ENCODE measurements at regions not wholly inside any gene's neighbourhood (a gene's known extent, or its start where the extent isn't known, plus 50 kb on each side); places are given as distances from the start of the nearest gene placed in this dataset.

DNA sequence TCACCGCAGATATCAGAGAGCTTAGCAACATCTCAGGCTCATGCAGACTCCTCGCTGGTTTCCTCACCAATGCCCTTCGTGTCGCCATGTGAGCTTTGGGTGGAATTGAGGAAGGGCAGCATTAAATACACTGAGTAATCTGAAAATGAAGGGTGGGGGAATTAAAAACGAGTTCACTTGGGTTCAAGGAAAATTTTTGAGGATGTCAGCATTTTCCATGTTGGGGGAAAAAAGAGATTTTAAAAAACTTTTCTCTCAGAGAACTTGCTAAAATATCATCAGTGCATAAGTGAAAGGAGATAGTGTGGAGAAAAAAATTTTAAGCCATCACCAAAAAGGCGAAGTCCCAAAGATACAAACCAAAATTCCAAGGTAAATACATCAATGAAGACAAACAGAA lies 359.3 kb downstream of the KCNRG start:
- DNase-seq (ENCODE audit: extremely low read depth, low read depth): no peak
- no peak overlapping the region for H3K4me3 ChIP-seq (replicated peaks; ENCODE audit: low read depth, low read length)
- TF ChIP-seq, protein P1, sequence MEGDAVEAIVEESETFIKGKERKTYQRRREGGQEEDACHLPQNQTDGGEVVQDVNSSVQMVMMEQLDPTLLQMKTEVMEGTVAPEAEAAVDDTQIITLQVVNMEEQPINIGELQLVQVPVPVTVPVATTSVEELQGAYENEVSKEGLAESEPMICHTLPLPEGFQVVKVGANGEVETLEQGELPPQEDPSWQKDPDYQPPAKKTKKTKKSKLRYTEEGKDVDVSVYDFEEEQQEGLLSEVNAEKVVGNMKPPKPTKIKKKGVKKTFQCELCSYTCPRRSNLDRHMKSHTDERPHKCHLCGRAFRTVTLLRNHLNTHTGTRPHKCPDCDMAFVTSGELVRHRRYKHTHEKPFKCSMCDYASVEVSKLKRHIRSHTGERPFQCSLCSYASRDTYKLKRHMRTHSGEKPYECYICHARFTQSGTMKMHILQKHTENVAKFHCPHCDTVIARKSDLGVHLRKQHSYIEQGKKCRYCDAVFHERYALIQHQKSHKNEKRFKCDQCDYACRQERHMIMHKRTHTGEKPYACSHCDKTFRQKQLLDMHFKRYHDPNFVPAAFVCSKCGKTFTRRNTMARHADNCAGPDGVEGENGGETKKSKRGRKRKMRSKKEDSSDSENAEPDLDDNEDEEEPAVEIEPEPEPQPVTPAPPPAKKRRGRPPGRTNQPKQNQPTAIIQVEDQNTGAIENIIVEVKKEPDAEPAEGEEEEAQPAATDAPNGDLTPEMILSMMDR (IDR thresholded peaks at IDR 0.05; ENCODE audit: low read depth, low read length, missing control alignments): no peak

DNA sequence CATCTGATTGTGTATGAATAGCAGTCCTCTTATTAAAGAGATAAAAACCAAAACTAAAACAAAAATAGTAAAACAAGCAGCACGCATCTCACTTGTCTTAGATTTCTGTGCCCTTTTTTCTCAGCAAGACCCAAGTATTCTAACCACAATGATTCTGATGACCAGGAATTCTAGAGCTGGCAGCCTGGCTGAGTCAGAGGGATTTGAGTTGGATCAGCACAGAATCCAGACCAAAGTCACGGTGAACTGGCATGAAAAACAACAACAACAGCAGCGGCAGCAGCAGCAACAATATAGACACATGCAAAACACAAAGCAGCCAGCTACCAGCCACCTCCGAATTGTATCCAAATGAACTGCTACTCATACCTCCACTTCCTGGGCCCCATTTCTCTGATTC lies 360.5 kb downstream of the KCNRG start:
- no peak for DNase-seq (ENCODE audit: extremely low read depth, low read depth)
- no peak overlapping the region for H3K4me3 ChIP-seq (replicated peaks; ENCODE audit: low read depth, low read length)
- TF ChIP-seq, protein P1 (IDR thresholded peaks at IDR 0.05; ENCODE audit: low read depth, low read length, missing control alignments): no peak

DNA sequence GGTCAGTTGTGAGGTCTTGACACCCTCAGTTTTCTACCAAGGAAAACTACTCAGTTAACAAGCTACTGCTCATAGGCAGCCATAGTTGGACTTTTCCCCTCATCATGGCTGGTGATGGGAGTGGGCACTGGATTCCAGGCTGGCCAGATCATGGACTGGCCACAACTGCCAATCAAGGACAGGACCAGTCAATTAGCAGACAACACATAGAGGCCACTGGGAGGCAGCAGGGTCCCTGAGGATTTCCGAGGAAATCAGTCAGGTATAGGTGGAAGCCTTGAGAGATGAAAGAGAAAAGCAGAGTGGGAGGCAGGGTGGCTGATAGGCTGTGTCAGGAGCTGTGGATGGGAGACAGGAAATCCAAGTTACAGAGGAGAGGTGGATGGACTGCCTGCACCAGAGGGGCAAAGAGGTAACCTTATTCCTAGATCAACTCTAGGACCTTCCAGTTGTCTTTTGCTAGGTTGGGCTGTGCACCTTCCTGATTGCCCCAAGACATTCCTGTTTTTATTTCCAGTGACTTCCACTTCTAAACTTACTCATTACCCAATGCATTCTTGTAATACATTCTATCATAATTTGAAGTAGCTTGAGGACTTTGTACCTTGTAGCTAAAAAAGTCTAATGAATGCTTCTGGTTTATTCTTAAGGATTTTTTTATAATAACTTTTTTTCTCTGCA lies 361.8 kb downstream of the KCNRG start:
- no peak for DNase-seq (ENCODE audit: extremely low read depth, low read depth)

DNA sequence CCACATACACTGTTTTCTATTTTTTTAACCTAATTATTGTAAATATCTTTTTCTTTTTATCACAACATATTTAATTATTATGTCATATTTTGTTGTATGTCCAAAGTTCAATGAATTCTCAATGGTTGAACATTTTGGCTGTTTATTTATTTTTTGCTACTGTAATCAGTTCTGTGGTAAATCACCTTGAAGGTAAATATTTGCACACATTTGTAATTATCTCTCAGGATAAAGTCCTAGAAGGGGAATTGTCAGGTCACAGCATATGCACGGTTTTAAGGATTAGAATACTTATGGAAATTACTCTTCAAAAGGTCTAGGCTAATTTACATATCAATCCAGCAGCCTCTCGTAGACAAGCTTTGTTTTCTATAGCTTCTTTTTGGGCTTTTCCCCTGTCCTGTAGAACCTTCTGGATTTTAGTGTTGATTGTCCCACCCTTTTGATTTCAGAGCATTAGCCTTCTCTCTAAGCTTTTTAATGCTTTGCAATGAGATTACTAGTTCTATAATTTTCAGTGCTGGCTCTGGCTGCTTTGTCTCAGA lies 362.6 kb downstream of the KCNRG start:
- DNase-seq (ENCODE audit: extremely low read depth, low read depth): no peak
- no peak overlapping the region for H3K4me3 ChIP-seq (replicated peaks; ENCODE audit: low read depth, low read length)
- TF ChIP-seq, protein P1 (IDR thresholded peaks at IDR 0.05; ENCODE audit: low read depth, low read length, missing control alignments): no peak

More for the DNA sequence above, 361.8 kb downstream of the KCNRG start:
- TF ChIP-seq, protein P1 (IDR thresholded peaks at IDR 0.05; ENCODE audit: low read depth, low read length, missing control alignments): no peak
- no peak overlapping the region for H3K4me3 ChIP-seq (replicated peaks; ENCODE audit: low read depth, low read length)

DNA sequence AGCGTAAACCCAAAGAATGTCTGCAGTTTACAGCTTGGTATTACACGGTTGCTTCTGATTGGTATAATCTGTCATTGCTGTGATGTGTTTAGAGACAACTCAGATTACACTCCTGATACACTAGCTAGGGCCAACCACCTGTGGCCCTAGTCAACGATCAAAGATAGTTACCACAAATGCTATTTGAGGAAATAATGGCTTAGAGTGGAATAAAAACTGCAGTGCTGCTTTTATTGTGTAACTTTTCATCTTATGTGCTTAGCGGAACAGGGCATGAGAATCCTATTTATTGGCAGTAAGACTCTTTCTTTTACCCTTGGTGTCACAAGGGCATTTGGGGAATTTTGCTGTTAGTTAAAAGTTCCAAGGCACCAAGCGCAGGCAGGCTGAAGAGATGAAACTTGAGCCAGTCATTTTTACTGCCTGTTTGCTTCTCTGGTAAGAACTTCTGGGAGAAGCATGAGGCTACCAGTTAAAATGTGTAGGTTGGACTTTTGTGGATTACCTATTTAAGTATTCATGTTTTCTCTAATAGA lies 363.3 kb downstream of the KCNRG start:
- DNase-seq (ENCODE audit: extremely low read depth, low read depth): no peak
- no peak overlapping the region for H3K4me3 ChIP-seq (replicated peaks; ENCODE audit: low read depth, low read length)
- TF ChIP-seq, protein P1 (IDR thresholded peaks at IDR 0.05; ENCODE audit: low read depth, low read length, missing control alignments): no peak

DNA sequence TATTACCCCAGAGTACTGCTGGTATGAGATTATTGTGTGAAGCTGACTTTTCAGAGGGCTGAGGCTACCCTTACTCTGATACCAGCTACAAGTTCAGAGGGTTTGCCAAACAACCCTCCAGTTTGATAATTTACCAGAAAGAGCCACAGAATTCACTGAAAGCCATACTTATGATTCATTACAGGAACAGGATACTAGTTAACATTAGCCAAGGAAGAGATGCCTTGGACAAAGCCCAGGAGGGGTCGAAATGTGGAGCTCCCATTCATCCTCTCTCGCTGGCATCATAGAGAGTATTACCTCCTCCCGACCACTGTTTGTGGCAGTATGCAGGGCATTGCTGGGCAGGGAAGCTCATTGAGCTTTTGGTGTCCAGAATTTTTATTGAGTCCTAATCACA lies 364.3 kb downstream of the KCNRG start:
- no peak for DNase-seq (ENCODE audit: extremely low read depth, low read depth)
- TF ChIP-seq, protein P1 (IDR thresholded peaks at IDR 0.05; ENCODE audit: low read depth, low read length, missing control alignments): no peak
- no peak overlapping the region for H3K4me3 ChIP-seq (replicated peaks; ENCODE audit: low read depth, low read length)
